ENCODE measurements at regions not wholly inside any gene's neighbourhood (a gene's known extent, or its start where the extent isn't known, plus 50 kb on each side); places are given as distances from the start of the nearest gene placed in this dataset.

DNA sequence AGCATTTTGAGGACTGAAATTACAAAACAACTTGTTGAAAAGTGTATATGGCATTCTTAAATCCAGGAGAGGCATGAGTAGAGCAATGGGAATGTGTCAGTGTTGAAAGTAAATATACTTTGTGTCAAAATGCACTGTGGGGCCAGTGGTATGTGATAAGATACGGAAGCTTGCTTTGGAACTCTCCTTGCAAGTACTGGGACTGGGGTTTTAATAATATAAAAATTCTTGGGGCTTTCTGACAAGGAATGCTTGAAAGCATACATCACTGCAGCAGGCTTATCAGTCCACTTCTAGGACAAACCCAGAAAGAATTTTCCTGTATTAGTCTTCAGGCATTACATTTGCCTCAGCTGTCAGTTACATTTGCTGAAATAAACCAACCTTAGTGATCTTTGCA is 472.8 kb upstream of the FZD8 start:
- no peak for TF ChIP-seq EGR1 (IDR thresholded peaks at IDR 0.05)
- TF ChIP-seq CEBPB (IDR thresholded peaks at IDR 0.05) = no peak
- TF ChIP-seq CREB1 (IDR thresholded peaks at IDR 0.05; ENCODE audit: low read depth) = no peak
- no peak for TF ChIP-seq RAD21 (IDR thresholded peaks at IDR 0.05; ENCODE audit: low read depth)

- TF ChIP-seq TEAD4 (IDR thresholded peaks at IDR 0.05) = no peak
These were observed 472.0 kb upstream of the FZD8 start for GRCh38 chr10:36114141-36114540.

DNA sequence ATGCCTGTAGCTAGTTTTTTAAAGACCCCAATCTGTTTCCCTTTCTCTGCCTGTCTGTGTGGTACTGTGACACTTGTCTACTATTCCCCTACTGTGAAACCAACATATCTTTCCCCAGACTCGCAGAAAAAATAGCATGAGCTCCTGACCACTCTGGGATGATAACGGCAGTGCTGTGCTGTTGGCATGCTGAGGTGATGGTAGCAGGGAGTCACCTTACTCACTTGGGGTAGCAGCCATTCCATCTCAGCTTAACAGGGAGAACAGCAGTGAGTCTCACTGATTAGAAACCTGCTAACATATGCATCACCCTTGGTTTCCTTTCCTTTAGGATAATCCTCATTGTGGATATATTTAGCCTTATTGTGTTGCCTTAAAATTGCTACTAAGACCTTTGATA is 469.6 kb upstream of the FZD8 start:
- TF ChIP-seq, protein P1, sequence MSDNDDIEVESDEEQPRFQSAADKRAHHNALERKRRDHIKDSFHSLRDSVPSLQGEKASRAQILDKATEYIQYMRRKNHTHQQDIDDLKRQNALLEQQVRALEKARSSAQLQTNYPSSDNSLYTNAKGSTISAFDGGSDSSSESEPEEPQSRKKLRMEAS (IDR thresholded peaks at IDR 0.05) = no peak
- TF ChIP-seq YY1 (IDR thresholded peaks at IDR 0.05; ENCODE audit: low read depth) = no peak
- TF ChIP-seq NFIC (IDR thresholded peaks at IDR 0.05) = no peak
- TF ChIP-seq TEAD4 (IDR thresholded peaks at IDR 0.05) = no peak
- TF ChIP-seq TCF12 (IDR thresholded peaks at IDR 0.05; ENCODE audit: low read depth) = no peak
- TF ChIP-seq TAF1 (IDR thresholded peaks at IDR 0.05; ENCODE audit: low read depth) = no peak
- no peak for TF ChIP-seq CEBPB (IDR thresholded peaks at IDR 0.05)
- TF ChIP-seq REST (IDR thresholded peaks at IDR 0.05; ENCODE audit: low read depth) = no peak
- no peak for TF ChIP-seq EP300 (IDR thresholded peaks at IDR 0.05; ENCODE audit: borderline replicate concordance)
- TF ChIP-seq ZBTB7A (IDR thresholded peaks at IDR 0.05; ENCODE audit: low read depth) = no peak
- TF ChIP-seq RAD21 (IDR thresholded peaks at IDR 0.05; ENCODE audit: low read depth) = no peak
- TF ChIP-seq EGR1 (IDR thresholded peaks at IDR 0.05) = no peak
- TF ChIP-seq, protein P2, sequence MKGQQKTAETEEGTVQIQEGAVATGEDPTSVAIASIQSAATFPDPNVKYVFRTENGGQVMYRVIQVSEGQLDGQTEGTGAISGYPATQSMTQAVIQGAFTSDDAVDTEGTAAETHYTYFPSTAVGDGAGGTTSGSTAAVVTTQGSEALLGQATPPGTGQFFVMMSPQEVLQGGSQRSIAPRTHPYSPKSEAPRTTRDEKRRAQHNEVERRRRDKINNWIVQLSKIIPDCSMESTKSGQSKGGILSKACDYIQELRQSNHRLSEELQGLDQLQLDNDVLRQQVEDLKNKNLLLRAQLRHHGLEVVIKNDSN (IDR thresholded peaks at IDR 0.05) = no peak
- TF ChIP-seq CREB1 (IDR thresholded peaks at IDR 0.05; ENCODE audit: low read depth) = no peak
- no peak for TF ChIP-seq FOXM1 (IDR thresholded peaks at IDR 0.05; ENCODE audit: borderline replicate concordance, low read depth)

DNA sequence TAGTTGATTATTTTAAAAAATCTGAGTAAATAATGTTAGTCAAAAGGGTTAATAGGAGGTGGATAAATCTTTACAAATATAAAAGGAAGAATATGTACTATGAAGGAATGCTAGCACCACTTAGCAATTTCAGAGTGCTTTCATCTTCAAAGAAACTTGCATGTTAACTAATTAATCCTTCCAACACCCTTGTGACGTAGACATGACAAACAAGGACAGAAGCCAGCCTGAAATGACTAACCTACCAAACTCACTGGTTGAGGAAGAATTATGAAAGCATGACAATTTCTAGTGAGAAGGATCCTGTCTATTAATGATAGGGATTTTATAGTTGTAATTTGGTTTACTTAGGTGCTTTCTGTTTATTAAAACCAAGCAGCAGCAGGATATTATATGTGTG is 468.0 kb upstream of the FZD8 start:
- no peak for TF ChIP-seq EGR1 (IDR thresholded peaks at IDR 0.05)

- TF ChIP-seq ZBTB7A (IDR thresholded peaks at IDR 0.05; ENCODE audit: low read depth) (no peak), RAD21 (IDR thresholded peaks at IDR 0.05; ENCODE audit: low read depth) (no peak), TEAD4 (IDR thresholded peaks at IDR 0.05) (no peak)
These were observed 467.4 kb upstream of the FZD8 start for GRCh38 chr10:36109399-36110023.

DNA sequence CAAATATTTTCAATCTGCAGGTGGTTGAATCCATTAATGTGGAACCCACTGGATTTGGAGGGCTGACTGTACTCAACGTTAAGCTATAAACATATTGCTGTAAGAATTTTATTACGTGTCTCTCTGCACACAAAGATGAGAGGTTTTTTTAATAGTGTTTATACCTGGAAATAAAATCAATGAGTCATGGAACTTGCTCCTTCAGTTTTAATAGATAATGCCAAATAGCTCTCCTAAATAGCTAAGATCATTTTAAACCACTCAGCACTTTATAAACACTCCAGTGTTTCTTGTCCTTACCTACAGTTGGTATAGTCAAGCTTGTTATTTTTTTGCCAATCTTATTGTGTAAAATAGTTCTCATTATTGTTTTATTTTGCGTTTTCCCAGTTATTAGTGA is 455.6 kb upstream of the FZD8 start:
- TF ChIP-seq, protein P2 (IDR thresholded peaks at IDR 0.05) = no peak
- TF ChIP-seq TAF1 (IDR thresholded peaks at IDR 0.05; ENCODE audit: low read depth) (no peak), ZBTB7A (IDR thresholded peaks at IDR 0.05; ENCODE audit: low read depth) (no peak), CREB1 (IDR thresholded peaks at IDR 0.05; ENCODE audit: low read depth) (no peak), RAD21 (IDR thresholded peaks at IDR 0.05; ENCODE audit: low read depth) (no peak), EGR1 (IDR thresholded peaks at IDR 0.05) (no peak), EP300 (IDR thresholded peaks at IDR 0.05; ENCODE audit: borderline replicate concordance) (no peak), TEAD4 (IDR thresholded peaks at IDR 0.05) (no peak), TCF12 (IDR thresholded peaks at IDR 0.05; ENCODE audit: low read depth) (no peak), FOXM1 (IDR thresholded peaks at IDR 0.05; ENCODE audit: borderline replicate concordance, low read depth) (no peak), YY1 (IDR thresholded peaks at IDR 0.05; ENCODE audit: low read depth) (no peak), CEBPB (IDR thresholded peaks at IDR 0.05) (no peak), REST (IDR thresholded peaks at IDR 0.05; ENCODE audit: low read depth) (no peak)
- TF ChIP-seq, protein P1 (IDR thresholded peaks at IDR 0.05) = no peak

DNA sequence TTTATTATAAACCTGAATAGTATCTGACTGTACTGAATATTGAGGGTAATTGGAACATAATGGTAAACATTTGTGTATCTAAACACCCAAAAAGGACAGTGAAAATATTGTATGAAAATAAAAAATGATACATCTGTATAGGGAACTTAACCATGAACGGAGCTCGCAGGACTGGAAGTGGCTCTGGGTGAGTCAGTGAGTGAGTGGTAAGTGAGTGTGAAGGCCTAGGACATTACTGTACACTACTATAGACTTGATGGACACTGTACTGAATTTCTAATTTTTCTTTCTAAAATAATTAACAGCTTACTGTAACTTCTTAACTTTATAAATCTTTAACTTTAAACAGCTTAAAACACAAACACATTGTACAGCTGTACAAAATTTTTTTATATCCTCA is 454.5 kb upstream of the FZD8 start:
- TF ChIP-seq YY1 (IDR thresholded peaks at IDR 0.05; ENCODE audit: low read depth) (no peak), TEAD4 (IDR thresholded peaks at IDR 0.05) (no peak), REST (IDR thresholded peaks at IDR 0.05; ENCODE audit: low read depth) (no peak), CEBPB (IDR thresholded peaks at IDR 0.05) (no peak), ZBTB7A (IDR thresholded peaks at IDR 0.05; ENCODE audit: low read depth) (no peak), FOXM1 (IDR thresholded peaks at IDR 0.05; ENCODE audit: borderline replicate concordance, low read depth) (no peak), CREB1 (IDR thresholded peaks at IDR 0.05; ENCODE audit: low read depth) (no peak), NFIC (IDR thresholded peaks at IDR 0.05) (no peak), RAD21 (IDR thresholded peaks at IDR 0.05; ENCODE audit: low read depth) (no peak), TAF1 (IDR thresholded peaks at IDR 0.05; ENCODE audit: low read depth) (no peak), EP300 (IDR thresholded peaks at IDR 0.05; ENCODE audit: borderline replicate concordance) (no peak), TCF12 (IDR thresholded peaks at IDR 0.05; ENCODE audit: low read depth) (no peak), EGR1 (IDR thresholded peaks at IDR 0.05) (no peak)
- TF ChIP-seq, protein P2 (IDR thresholded peaks at IDR 0.05) = no peak
- TF ChIP-seq, protein P1 (IDR thresholded peaks at IDR 0.05) = no peak
